ENCODE measurements at regions not wholly inside any gene's neighbourhood (a gene's known extent, or its start where the extent isn't known, plus 50 kb on each side); places are given as distances from the start of the nearest gene placed in this dataset.

DNA sequence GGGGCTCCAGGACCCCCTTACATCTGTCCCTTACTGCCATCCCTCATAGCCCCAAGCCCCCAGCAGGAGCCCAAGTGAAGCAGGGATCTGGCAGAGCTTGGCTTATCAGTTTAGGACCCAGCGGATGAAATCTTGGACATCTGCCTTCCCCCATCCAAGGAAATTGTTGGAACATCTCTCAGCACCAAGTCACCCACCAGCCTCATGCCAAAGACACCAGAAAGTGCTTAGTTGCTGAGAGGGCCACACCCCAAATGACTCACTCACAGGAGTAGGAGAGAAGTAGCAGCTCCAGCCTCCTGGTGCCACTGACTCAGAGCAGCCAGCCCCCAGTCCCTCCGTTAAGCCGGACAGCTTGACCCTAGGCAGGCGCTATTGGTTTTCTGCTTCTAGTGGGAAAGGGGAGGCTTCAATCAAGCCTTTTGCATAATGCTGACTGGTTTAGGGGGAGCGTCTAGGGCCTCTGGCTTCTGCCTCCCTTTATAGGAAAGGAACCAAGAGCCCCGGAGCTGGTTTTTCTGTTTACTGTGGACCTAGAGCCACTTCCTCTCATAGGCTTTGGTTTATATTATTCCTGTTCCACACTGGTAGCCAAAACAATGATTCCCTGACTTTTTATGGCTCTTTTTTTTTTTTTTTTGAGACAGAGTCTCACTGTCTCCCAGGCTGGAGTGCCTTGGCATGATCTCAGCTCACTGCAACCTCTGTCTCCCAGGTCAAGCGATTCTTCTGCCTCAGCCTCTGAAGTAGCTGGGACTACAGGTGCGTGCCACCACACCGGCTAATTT, 114.2 kb upstream of the IPO9 start:
- Mint-ChIP-seq H3K27ac (ENCODE audit: unreplicated experiment) (no peak overlapping the region), H3K27me3 (ENCODE audit: unreplicated experiment) (peaks cover 13% of the 10 kb centered on the region), H3K36me3 (ENCODE audit: low read depth, unreplicated experiment) (peaks cover 29% of the 10 kb centered on the region), H3K9me3 (ENCODE audit: unreplicated experiment) (no peaks in the 10 kb centered on the region), H3K4me1 (ENCODE audit: unreplicated experiment) (peaks cover 38% of the 10 kb centered on the region), H3K4me3 (ENCODE audit: unreplicated experiment) (no peak overlapping the region)
- no peak for DNase-seq (ENCODE audit: low spot score)
- TF ChIP-seq, protein P1, sequence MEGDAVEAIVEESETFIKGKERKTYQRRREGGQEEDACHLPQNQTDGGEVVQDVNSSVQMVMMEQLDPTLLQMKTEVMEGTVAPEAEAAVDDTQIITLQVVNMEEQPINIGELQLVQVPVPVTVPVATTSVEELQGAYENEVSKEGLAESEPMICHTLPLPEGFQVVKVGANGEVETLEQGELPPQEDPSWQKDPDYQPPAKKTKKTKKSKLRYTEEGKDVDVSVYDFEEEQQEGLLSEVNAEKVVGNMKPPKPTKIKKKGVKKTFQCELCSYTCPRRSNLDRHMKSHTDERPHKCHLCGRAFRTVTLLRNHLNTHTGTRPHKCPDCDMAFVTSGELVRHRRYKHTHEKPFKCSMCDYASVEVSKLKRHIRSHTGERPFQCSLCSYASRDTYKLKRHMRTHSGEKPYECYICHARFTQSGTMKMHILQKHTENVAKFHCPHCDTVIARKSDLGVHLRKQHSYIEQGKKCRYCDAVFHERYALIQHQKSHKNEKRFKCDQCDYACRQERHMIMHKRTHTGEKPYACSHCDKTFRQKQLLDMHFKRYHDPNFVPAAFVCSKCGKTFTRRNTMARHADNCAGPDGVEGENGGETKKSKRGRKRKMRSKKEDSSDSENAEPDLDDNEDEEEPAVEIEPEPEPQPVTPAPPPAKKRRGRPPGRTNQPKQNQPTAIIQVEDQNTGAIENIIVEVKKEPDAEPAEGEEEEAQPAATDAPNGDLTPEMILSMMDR (IDR thresholded peaks at IDR 0.05; ENCODE audit: unreplicated experiment): no peak

- Mint-ChIP-seq H3K36me3 (ENCODE audit: low read depth, unreplicated experiment) (peaks cover 29% of the 10 kb centered on the region), H3K27ac (ENCODE audit: unreplicated experiment) (peak overlapping the region; percentile 11), H3K4me1 (ENCODE audit: unreplicated experiment) (peaks cover 38% of the 10 kb centered on the region), H3K4me3 (ENCODE audit: unreplicated experiment) (no peak overlapping the region), H3K9me3 (ENCODE audit: unreplicated experiment) (no peaks in the 10 kb centered on the region), H3K27me3 (ENCODE audit: unreplicated experiment) (peaks cover 13% of the 10 kb centered on the region)
- DNase-seq (ENCODE audit: low spot score): no peak
- TF ChIP-seq, protein P1 (IDR thresholded peaks at IDR 0.05; ENCODE audit: unreplicated experiment): no peak
These were observed 113.6 kb upstream of the IPO9 start for GRCh38 chr1:201715351-201715750.

GRCh38 chr1:201715801-201716741, 112.9 kb upstream of the IPO9 start:
- Mint-ChIP-seq H3K4me1 (ENCODE audit: unreplicated experiment) (peaks cover 38% of the 10 kb centered on the region), H3K4me3 (ENCODE audit: unreplicated experiment) (no peak overlapping the region), H3K36me3 (ENCODE audit: low read depth, unreplicated experiment) (peaks cover 29% of the 10 kb centered on the region), H3K27ac (ENCODE audit: unreplicated experiment) (peak overlapping the region; percentile 11), H3K9me3 (ENCODE audit: unreplicated experiment) (no peaks in the 10 kb centered on the region), H3K27me3 (ENCODE audit: unreplicated experiment) (peaks cover 14% of the 10 kb centered on the region)
- TF ChIP-seq, protein P1 (IDR thresholded peaks at IDR 0.05; ENCODE audit: unreplicated experiment): no peak
- DNase-seq (ENCODE audit: low spot score): no peak

DNA sequence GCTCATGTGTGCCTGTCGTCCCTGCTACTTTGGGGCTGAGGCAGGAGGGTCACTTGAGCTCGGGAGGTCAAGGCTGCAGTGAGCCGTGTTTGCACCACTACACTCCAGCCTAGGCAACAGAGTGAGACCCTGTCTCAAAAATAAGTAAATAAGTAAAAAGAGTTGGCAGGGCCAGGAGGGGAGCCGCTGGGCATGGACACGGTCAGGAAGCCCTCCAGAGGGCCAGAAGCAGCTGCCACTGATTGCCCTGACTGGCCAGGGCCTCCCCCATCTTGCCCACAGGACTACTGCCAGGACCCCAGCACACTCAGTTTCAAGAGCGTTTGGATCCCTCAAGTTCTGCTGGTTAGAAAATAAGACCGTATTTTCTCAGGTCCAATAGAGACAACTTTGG, 112.2 kb upstream of the IPO9 start:
- H3K36me3 Mint-ChIP-seq (ENCODE audit: low read depth, unreplicated experiment): peaks cover 31% of the 10 kb centered on the region
- TF ChIP-seq, protein P1 (IDR thresholded peaks at IDR 0.05; ENCODE audit: unreplicated experiment): no peak
- H3K4me1 Mint-ChIP-seq (ENCODE audit: unreplicated experiment): peaks cover 38% of the 10 kb centered on the region
- no peak overlapping the region for H3K4me3 Mint-ChIP-seq (ENCODE audit: unreplicated experiment)
- no peak overlapping the region for H3K27ac Mint-ChIP-seq (ENCODE audit: unreplicated experiment)
- H3K27me3 Mint-ChIP-seq (ENCODE audit: unreplicated experiment): peaks cover 15% of the 10 kb centered on the region
- H3K9me3 Mint-ChIP-seq (ENCODE audit: unreplicated experiment): no peaks in the 10 kb centered on the region
- no peak for DNase-seq (ENCODE audit: low spot score)
